ENCODE measurements at regions not wholly inside any gene's neighbourhood (a gene's known extent, or its start where the extent isn't known, plus 50 kb on each side); places are given as distances from the start of the nearest gene placed in this dataset.
"Not testable (repeated sequence)": the region's sequence is repeated elsewhere in the genome, so short reads cannot be mapped to it uniquely, and the experiment has no call there.

- no peak for DNase-seq (ENCODE audit: low read depth)
- no peak for TF ChIP-seq CTCF (conservative IDR thresholded peaks at IDR 0.05; ENCODE audit: low read length)
- H3K4me3 ChIP-seq (ENCODE audit: low read length), result no peak overlapping the region
Measured at GRCh38 chr4:34464196-34464595, 1780.1 kb downstream of the ARAP2 start.

GRCh38 chr4:34466411-34466810 is 1777.9 kb downstream of the ARAP2 start:
- DNase-seq (ENCODE audit: low read depth), result no peak
- no peak overlapping the region for H3K4me3 ChIP-seq (ENCODE audit: low read length)
- TF ChIP-seq CTCF (conservative IDR thresholded peaks at IDR 0.05; ENCODE audit: low read length), result no peak

- H3K4me3 ChIP-seq (ENCODE audit: low read length), result no peak overlapping the region
- no peak for TF ChIP-seq CTCF (conservative IDR thresholded peaks at IDR 0.05; ENCODE audit: low read length)
Measured at GRCh38 chr4:34469516-34469915, 1774.8 kb downstream of the ARAP2 start.

GRCh38 chr4:34485252-34485651 is 1759.1 kb downstream of the ARAP2 start:
- TF ChIP-seq CTCF (conservative IDR thresholded peaks at IDR 0.05; ENCODE audit: low read length), result no peak
- no peak overlapping the region for H3K4me3 ChIP-seq (ENCODE audit: low read length)
- DNase-seq (ENCODE audit: low read depth), result no peak

More at GRCh38 chr4:34469516-34469915, 1774.8 kb downstream of the ARAP2 start:
- DNase-seq (ENCODE audit: low read depth), result no peak

- no peak for DNase-seq (ENCODE audit: low read depth)
- TF ChIP-seq CTCF (conservative IDR thresholded peaks at IDR 0.05; ENCODE audit: low read length), result no peak
- H3K4me3 ChIP-seq (ENCODE audit: low read length), result no peak overlapping the region
Measured at GRCh38 chr4:34486461-34487363, 1757.6 kb downstream of the ARAP2 start.

GRCh38 chr4:34492414-34492813 is 1751.9 kb downstream of the ARAP2 start:
- no peak for DNase-seq (ENCODE audit: low read depth)
- no peak for TF ChIP-seq CTCF (conservative IDR thresholded peaks at IDR 0.05; ENCODE audit: low read length)
- no peak overlapping the region for H3K4me3 ChIP-seq (ENCODE audit: low read length)

- no peak overlapping the region for H3K4me3 ChIP-seq (ENCODE audit: low read length)
- no peak for DNase-seq (ENCODE audit: low read depth)
- TF ChIP-seq CTCF (conservative IDR thresholded peaks at IDR 0.05; ENCODE audit: low read length), result no peak
Measured at GRCh38 chr4:34502086-34502485, 1742.2 kb downstream of the ARAP2 start.

- DNase-seq (ENCODE audit: low read depth); H3K4me3 ChIP-seq (ENCODE audit: low read length): not testable (repeated sequence)
Measured at GRCh38 chr4:34504731-34505130, 1739.6 kb downstream of the ARAP2 start.

- H3K4me3 ChIP-seq (ENCODE audit: low read length); DNase-seq (ENCODE audit: low read depth): not testable (repeated sequence)
Measured at GRCh38 chr4:34506511-34507092, 1737.7 kb downstream of the ARAP2 start.
